ENCODE measurements at regions not wholly inside any gene's neighbourhood (a gene's known extent, or its start where the extent isn't known, plus 50 kb on each side); places are given as distances from the start of the nearest gene placed in this dataset.

GRCh38 chr20:59508729-59509128 is 95.6 kb upstream of the PHACTR3 start:
- TF ChIP-seq, protein P1, sequence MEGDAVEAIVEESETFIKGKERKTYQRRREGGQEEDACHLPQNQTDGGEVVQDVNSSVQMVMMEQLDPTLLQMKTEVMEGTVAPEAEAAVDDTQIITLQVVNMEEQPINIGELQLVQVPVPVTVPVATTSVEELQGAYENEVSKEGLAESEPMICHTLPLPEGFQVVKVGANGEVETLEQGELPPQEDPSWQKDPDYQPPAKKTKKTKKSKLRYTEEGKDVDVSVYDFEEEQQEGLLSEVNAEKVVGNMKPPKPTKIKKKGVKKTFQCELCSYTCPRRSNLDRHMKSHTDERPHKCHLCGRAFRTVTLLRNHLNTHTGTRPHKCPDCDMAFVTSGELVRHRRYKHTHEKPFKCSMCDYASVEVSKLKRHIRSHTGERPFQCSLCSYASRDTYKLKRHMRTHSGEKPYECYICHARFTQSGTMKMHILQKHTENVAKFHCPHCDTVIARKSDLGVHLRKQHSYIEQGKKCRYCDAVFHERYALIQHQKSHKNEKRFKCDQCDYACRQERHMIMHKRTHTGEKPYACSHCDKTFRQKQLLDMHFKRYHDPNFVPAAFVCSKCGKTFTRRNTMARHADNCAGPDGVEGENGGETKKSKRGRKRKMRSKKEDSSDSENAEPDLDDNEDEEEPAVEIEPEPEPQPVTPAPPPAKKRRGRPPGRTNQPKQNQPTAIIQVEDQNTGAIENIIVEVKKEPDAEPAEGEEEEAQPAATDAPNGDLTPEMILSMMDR (IDR thresholded peaks at IDR 0.05), result no peak
- TF ChIP-seq POLR2A (IDR thresholded peaks at IDR 0.05), result no peak

All from tibial nerve (tissue), 3 donors.